ENCODE measurements at regions not wholly inside any gene's neighbourhood (a gene's known extent, or its start where the extent isn't known, plus 50 kb on each side); places are given as distances from the start of the nearest gene placed in this dataset.

DNA sequence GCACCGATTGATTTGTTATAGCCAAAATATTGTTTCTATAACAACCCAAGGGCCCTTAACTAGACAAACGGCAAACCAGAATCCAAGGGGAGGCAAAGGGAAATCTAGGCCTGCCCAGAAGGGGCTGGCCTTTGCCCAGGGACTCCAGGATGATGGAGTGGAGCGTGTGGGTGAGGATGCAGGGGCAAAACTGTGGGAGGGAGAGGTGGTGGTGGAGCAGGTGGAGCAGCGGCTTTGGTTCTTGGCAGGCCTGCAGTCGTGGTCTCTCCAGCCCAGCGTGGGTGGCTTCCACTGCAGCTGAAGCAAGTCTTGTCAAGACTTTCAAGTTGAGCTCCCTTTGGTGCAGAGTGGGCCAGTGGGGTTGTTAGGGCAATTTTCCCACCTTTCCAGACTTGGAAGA lies 98.6 kb upstream of the TBCA start:
- no peak for FAIRE-seq

DNA sequence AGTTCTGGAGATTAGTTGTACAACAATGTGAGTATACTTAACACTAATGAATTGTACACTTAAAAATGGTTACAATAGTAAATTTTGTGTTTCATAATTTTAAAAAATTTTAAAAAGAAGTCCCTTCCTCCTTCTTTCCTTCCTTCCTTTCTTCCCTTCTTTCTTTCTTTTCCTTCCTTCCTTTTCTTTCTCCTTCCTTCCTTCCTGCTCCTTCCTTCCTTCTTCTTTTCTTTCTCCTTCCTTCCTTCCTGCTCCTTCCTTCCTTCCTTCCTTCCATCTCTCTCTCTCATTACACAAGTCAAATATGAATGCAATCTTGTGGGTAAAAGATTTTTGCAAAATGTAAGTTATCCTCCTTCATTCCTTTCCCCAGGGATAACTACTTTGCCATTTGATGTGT lies 97.1 kb upstream of the TBCA start:
- no peak for DNase-seq
- no peak for FAIRE-seq
- H3K27me3 ChIP-seq (ENCODE audit: control insufficient read depth, insufficient read depth, low read length) = no peaks in the 10 kb centered on the region
- intact Hi-C loops (cut with DNase I) = no loop called here
- no peaks in the 10 kb centered on the region for H3K4me1 ChIP-seq (ENCODE audit: control insufficient read depth in 2 of 3, insufficient read depth in 2 of 3, low read depth in 1 of 3, low read length in 3 of 3)
- no peak overlapping the region for H3K4me3 ChIP-seq (ENCODE audit: low read length in 3 of 3)
- no peaks in the 10 kb centered on the region for H3K9me3 ChIP-seq (ENCODE audit: control insufficient read depth in 2 of 3, insufficient read depth in 1 of 3, low read length in 3 of 3)
- TF ChIP-seq, protein P1, sequence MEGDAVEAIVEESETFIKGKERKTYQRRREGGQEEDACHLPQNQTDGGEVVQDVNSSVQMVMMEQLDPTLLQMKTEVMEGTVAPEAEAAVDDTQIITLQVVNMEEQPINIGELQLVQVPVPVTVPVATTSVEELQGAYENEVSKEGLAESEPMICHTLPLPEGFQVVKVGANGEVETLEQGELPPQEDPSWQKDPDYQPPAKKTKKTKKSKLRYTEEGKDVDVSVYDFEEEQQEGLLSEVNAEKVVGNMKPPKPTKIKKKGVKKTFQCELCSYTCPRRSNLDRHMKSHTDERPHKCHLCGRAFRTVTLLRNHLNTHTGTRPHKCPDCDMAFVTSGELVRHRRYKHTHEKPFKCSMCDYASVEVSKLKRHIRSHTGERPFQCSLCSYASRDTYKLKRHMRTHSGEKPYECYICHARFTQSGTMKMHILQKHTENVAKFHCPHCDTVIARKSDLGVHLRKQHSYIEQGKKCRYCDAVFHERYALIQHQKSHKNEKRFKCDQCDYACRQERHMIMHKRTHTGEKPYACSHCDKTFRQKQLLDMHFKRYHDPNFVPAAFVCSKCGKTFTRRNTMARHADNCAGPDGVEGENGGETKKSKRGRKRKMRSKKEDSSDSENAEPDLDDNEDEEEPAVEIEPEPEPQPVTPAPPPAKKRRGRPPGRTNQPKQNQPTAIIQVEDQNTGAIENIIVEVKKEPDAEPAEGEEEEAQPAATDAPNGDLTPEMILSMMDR (IDR thresholded peaks at IDR 0.05; ENCODE audit: borderline replicate concordance, extremely low read depth, insufficient read depth) = no peak
- H3K27ac ChIP-seq (ENCODE audit: low read depth in 2 of 2, low read length in 2 of 2) = no peak overlapping the region
- no peak overlapping the region for H3K9ac ChIP-seq (ENCODE audit: low read length in 3 of 3)
- no peaks in the 10 kb centered on the region for H3K36me3 ChIP-seq (ENCODE audit: control insufficient read depth in 2 of 3, insufficient read depth in 3 of 3, low read length in 3 of 3)

More for the DNA sequence above, 98.6 kb upstream of the TBCA start:
- TF ChIP-seq, protein P1 (IDR thresholded peaks at IDR 0.05; ENCODE audit: borderline replicate concordance, extremely low read depth, insufficient read depth) = no peak
- Histone ChIP-seq H3K4me1 (ENCODE audit: control insufficient read depth in 2 of 3, insufficient read depth in 2 of 3, low read depth in 1 of 3, low read length in 3 of 3) (no peaks in the 10 kb centered on the region), H3K9ac (ENCODE audit: low read length in 3 of 3) (no peak overlapping the region), H3K27ac (ENCODE audit: low read depth in 2 of 2, low read length in 2 of 2) (no peak overlapping the region), H3K27me3 (ENCODE audit: control insufficient read depth, insufficient read depth, low read length) (no peaks in the 10 kb centered on the region), H3K9me3 (ENCODE audit: control insufficient read depth in 2 of 3, insufficient read depth in 1 of 3, low read length in 3 of 3) (no peaks in the 10 kb centered on the region), H3K4me3 (ENCODE audit: low read length in 3 of 3) (no peak overlapping the region), H3K36me3 (ENCODE audit: control insufficient read depth in 2 of 3, insufficient read depth in 3 of 3, low read length in 3 of 3) (no peaks in the 10 kb centered on the region)
- no peak for DNase-seq
- intact Hi-C loops (cut with DNase I) = no loop called here

DNA sequence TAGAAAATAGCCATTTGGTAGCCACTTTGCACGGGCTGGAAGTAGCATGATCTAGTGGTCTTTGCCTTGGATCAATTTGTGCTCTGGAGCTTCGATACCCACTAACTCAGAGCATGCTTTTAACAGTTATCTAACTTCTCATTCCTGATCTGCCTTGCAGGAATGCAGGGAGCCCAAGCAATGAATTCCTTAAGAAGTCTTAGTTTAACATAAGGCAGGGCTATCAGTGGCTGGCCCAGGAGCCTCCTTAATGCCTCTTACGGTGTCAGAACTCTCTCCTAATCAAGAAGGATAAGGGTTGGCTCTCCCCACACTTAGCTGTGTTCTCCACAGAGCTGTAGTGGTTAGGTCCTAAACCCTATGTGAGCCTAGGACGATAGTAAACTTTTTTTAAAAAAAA lies 95.8 kb upstream of the TBCA start:
- Histone ChIP-seq H3K36me3 (ENCODE audit: control insufficient read depth in 2 of 3, insufficient read depth in 3 of 3, low read length in 3 of 3) (no peaks in the 10 kb centered on the region), H3K27ac (ENCODE audit: low read depth in 2 of 2, low read length in 2 of 2) (no peak overlapping the region), H3K4me3 (ENCODE audit: low read length in 3 of 3) (no peak overlapping the region), H3K9ac (ENCODE audit: low read length in 3 of 3) (no peak overlapping the region), H3K4me1 (ENCODE audit: control insufficient read depth in 2 of 3, insufficient read depth in 2 of 3, low read depth in 1 of 3, low read length in 3 of 3) (no peaks in the 10 kb centered on the region), H3K9me3 (ENCODE audit: control insufficient read depth in 2 of 3, insufficient read depth in 1 of 3, low read length in 3 of 3) (no peaks in the 10 kb centered on the region), H3K27me3 (ENCODE audit: control insufficient read depth, insufficient read depth, low read length) (no peaks in the 10 kb centered on the region)
- DNase-seq = no peak
- FAIRE-seq = no peak
- intact Hi-C loops (cut with DNase I) = no loop called here
- TF ChIP-seq, protein P1 (IDR thresholded peaks at IDR 0.05; ENCODE audit: borderline replicate concordance, extremely low read depth, insufficient read depth) = no peak

DNA sequence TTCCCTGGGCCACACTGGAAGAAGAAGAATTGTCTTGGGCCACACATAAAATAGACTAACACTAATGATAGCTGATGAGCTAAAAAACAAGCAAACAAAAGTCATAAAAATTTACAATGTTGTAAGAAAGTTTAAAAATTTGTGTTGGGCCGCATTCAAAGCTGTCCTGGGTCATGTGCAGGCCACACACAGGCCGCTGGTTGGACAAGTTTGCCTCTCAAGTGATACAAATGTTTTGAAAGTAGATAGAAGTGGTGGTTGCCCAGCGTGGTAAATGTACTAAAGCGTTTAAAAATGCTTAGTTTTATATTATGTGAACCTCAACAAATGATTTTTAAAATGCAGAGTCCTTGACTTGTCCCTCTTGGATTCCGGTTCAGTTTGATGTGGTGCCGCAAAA lies 94.9 kb upstream of the TBCA start:
- Histone ChIP-seq H3K27me3 (ENCODE audit: control insufficient read depth, insufficient read depth, low read length) (no peaks in the 10 kb centered on the region), H3K4me1 (ENCODE audit: control insufficient read depth in 2 of 3, insufficient read depth in 2 of 3, low read depth in 1 of 3, low read length in 3 of 3) (no peaks in the 10 kb centered on the region), H3K4me3 (ENCODE audit: low read length in 3 of 3) (no peak overlapping the region), H3K9ac (ENCODE audit: low read length in 3 of 3) (no peak overlapping the region), H3K9me3 (ENCODE audit: control insufficient read depth in 2 of 3, insufficient read depth in 1 of 3, low read length in 3 of 3) (no peaks in the 10 kb centered on the region), H3K36me3 (ENCODE audit: control insufficient read depth in 2 of 3, insufficient read depth in 3 of 3, low read length in 3 of 3) (no peaks in the 10 kb centered on the region), H3K27ac (ENCODE audit: low read depth in 2 of 2, low read length in 2 of 2) (no peak overlapping the region)
- TF ChIP-seq, protein P1 (IDR thresholded peaks at IDR 0.05; ENCODE audit: borderline replicate concordance, extremely low read depth, insufficient read depth) = no peak
- intact Hi-C loops (cut with DNase I) = no loop called here
- no peak for FAIRE-seq
- DNase-seq = no peak

Measured in kidney (tissue), 13 donors.